Erythroblast (primary cell): ENCODE measurements at regions not wholly inside any gene's neighbourhood (a gene's known extent, or its start where the extent isn't known, plus 50 kb on each side); places are given as distances from the start of the nearest gene placed in this dataset.

Experiments used
- GATA1 ChIP-seq: IDR thresholded peaks from 2 replicates; pipeline ENCODE4 v1.6.1; 2011; ENCODE audit warnings: low read depth, mild to moderate bottlenecking, control low read depth, low read length, moderate library complexity
- POLR2A ChIP-seq: IDR thresholded peaks from 2 replicates; pipeline ENCODE4 v1.6.1; 2011; ENCODE audit warnings: mild to moderate bottlenecking, low read length

DNA sequence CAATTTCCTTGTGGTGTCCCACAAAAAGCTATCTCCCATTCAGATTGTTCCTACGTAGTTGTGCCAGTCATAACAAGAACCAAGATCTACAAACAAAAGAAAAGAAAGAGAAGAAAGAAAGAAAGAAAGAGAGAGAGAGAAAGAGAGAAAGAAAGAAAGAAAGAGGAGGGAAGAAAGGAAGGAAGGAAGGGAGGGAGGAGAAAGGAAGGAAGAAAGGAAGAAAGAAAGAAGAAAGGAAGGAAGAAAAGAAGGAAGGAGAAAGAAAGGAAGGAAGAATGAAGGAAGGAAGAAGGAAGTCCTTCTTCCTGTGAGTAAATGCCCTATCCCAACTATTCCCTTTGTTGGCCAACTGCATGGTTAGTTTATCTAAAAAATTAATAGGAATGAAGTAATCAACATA, 366.0 kb downstream of the DHRSX start:
- TF ChIP-seq POLR2A (no peak), GATA1 (no peak)
